Limb (tissue), 2 donors: ENCODE measurements at regions not wholly inside any gene's neighbourhood (a gene's known extent, or its start where the extent isn't known, plus 50 kb on each side); places are given as distances from the start of the nearest gene placed in this dataset.

Source experiments
- DNase-seq, 2 donors: peaks; one replicate each; pipeline ENCODE4 v3.0.0-alpha.2; 2016; ENCODE audit errors: extremely low spot score in 2 of 2

DNA sequence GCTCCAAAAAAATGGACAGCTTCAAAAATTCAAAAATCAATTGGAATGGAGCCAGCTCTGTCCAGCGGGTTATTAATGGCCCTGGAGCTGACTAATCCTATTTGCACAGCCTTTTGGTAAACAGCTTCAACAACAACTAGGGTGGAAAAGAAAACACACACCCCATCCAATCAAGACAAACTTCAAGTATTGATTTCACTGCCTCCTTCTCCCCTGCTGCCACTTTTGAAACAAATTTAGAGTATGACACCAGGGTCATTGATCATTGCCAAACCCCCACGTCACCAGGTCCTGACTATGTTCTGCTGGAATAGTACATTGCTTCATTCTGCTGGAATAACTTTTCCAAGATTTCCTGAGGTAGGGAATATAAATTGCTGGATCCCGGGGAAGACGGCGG lies 56.8 kb upstream of the GTF3A start:
- no peak for DNase-seq

DNA sequence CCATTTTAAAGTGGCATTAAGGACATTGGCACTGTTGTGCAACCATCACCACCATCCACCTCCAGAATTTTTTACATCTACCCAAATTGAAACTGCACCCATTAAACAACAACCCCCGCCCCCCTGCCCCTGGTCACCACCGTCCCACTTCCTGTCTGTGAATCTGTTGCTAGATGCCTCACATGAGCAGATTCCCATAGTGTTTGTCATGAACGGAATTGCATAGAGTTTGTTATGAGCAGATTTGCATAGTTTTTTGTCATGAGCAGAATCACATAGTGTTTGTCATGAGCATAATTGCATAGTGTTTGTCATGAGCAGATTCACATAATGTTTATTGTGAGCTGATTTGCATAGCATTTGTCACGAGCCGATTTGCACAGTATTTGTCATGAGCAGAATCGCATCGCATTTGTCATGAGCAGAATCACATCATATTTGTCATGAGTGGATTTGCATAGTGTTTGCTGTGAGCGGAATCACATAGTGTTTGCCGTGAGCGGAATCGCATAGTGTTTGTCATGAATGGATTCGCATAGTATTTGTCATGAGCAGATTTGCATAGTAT lies 54.0 kb upstream of the GTF3A start:
- DNase-seq = no peak

DNA sequence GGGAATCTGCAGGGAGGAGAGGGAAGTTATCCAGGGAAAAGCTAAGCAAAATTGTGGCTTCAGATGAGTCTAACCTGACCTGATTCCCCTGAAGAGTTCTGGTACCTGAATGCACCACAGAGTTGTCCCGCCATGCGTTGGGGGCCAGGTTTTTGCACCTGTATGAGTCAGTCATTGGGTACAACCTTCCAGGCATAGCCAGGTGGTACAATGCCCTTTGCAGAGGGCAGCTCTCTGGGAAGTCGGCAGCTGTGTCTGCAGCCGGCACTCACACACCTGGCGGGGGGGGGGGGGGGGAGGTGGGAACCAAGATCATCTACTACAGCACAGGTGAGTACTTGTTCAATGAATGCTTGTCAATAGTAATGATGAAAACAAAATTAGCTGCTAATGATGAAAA lies 52.5 kb upstream of the GTF3A start:
- no peak for DNase-seq

- DNase-seq = no peak
These were observed 51.5 kb upstream of the GTF3A start for GRCh38 chr13:27372896-27373295.

DNA sequence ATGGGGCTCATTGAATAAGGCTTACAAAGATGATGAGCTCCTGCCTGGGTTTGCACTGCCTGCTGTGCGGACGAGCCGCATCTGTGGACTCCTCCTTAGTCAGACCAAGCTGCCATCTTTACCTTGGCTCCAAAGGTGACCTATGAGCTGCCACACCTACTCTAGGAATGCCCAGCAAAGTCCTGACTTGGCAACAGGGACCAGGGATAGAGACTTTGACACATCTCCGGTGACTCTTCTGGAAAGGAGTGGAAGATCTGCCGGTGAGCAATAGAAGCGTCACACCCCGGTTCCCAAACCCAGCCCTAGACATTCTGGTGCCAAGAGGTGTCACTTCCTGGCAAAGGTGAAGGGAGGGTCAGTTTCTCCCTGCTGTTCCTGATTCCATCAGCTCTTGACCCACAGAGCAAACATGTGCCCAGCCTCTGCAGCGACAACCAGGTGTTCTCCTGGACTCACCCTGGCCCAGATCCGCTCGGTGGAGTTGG lies 50.2 kb upstream of the GTF3A start:
- no peak for DNase-seq
